Thyroid gland (tissue), 4 donors: ENCODE measurements at regions not wholly inside any gene's neighbourhood (a gene's known extent, or its start where the extent isn't known, plus 50 kb on each side); places are given as distances from the start of the nearest gene placed in this dataset.

Experiments
- POLR2A ChIP-seq, 2 donors: fragments of 450-650 bp; IDR thresholded peaks; one replicate each; pipeline ENCODE4 v1.6.1; 2017; ENCODE audit warnings: antibody characterized with exemption in 2 of 2, mild to moderate bottlenecking in 2 of 2, moderate library complexity in 1 of 2
- TF ChIP-seq, protein P1 (sequence below), 6 experiments: fragments of 200-600 bp in 3 of 6; fragments of 450-650 bp in 3 of 6; sonication (generic) in 3 of 6; IDR thresholded peaks; one replicate each; pipeline ENCODE4 v1.5.1; 2016 to 2019; ENCODE audit warnings: antibody characterized with exemption in 6 of 6, mild to moderate bottlenecking in 2 of 6, inconsistent platforms in 1 of 6, moderate library complexity in 1 of 6

DNA sequence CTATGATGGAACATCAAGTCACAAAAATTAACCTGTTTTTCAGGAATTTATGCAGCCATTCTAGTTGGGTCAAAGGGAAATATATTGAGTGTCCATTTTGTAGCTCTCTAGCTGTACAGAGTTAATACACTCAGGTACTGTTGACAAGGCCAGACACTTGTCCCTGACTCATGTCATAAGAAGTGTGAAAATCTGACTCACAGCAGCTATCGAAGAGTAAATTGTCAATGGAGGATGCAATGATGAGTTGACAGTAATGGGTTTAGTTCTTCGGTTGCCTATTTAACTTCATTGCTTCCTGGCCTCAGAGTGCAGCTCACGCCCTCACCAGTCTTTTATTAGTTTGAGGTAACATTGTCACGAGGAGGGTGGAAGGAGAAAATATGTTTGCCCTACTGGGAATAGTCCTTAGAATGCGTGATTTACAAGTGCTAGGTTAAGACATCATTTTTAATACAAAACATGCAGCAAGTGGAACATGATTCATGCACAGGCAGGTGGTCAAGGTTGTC, 255.1 kb downstream of the XPNPEP1 start:
- TF ChIP-seq POLR2A (IDR thresholded peaks at IDR 0.05), result no peak
- TF ChIP-seq, protein P1, sequence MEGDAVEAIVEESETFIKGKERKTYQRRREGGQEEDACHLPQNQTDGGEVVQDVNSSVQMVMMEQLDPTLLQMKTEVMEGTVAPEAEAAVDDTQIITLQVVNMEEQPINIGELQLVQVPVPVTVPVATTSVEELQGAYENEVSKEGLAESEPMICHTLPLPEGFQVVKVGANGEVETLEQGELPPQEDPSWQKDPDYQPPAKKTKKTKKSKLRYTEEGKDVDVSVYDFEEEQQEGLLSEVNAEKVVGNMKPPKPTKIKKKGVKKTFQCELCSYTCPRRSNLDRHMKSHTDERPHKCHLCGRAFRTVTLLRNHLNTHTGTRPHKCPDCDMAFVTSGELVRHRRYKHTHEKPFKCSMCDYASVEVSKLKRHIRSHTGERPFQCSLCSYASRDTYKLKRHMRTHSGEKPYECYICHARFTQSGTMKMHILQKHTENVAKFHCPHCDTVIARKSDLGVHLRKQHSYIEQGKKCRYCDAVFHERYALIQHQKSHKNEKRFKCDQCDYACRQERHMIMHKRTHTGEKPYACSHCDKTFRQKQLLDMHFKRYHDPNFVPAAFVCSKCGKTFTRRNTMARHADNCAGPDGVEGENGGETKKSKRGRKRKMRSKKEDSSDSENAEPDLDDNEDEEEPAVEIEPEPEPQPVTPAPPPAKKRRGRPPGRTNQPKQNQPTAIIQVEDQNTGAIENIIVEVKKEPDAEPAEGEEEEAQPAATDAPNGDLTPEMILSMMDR (IDR thresholded peaks at IDR 0.05), result no peak
